GM12878 (cell line): ENCODE measurements at regions not wholly inside any gene's neighbourhood (a gene's known extent, or its start where the extent isn't known, plus 50 kb on each side); places are given as distances from the start of the nearest gene placed in this dataset.

Experiments
- ATAC-seq: fragments of 200-7000 bp; cut with Tn5 transposase; 3 replicates; pipeline ENCODE4 v1.9.1; 2020; ENCODE audit warnings: mild to moderate bottlenecking, moderate library complexity
- BruUV-seq: library from RNA; stranded (reverse); fragments of 400-500 nt; replicated peaks from 2 replicates; lab custom pipeline; 2021; lab: Mats Ljungman, UMichigan
- CTCF ChIA-PET: fragments of 300-600 bp; sonication (Branson Sonifier 250); formaldehyde crosslinking; extraction: SDS; loops from one replicate; lab custom pipeline; 2021; ENCODE audit warnings: inconsistent platforms; lab: Yijun Ruan, JAX
- POLR2A ChIA-PET: fragments of 350-600 bp; formaldehyde crosslinking; extraction: SDS; loops from one replicate; lab custom pipeline; 2021; ENCODE audit warnings: inconsistent platforms; lab: Charles Lee
- RAD21 ChIA-PET: fragments of 300-600 bp; sonication (Branson Sonifier 250); formaldehyde crosslinking; loops from one replicate; lab custom pipeline; 2023; ENCODE audit warnings: antibody characterized with exemption; ENCODE audit not compliant: unreplicated experiment; lab: Charles Lee
- SMC1A ChIA-PET: fragments of 300-600 bp; sonication (Branson Sonifier 250); formaldehyde crosslinking; loops from one replicate; lab custom pipeline; 2023; ENCODE audit not compliant: unreplicated experiment, uncharacterized antibody; lab: Charles Lee
- DNase-seq: peaks from one replicate; pipeline ENCODE4 v3.0.0-alpha.2; 2011; ENCODE audit warnings: low read depth, low spot score
- FAIRE-seq: peaks from 3 replicates; lab custom pipeline; 2011; peaks lifted over from hg19 to GRCh38; lab: Jason Lieb, UNC
- H2AFZ ChIP-seq: 2 replicates; pipeline ENCODE4 v1.6.0; 2011; ENCODE audit warnings: low read depth, low read length, control low read depth; ENCODE audit not compliant: control insufficient read depth
- H3K27ac ChIP-seq: 2 replicates; pipeline ENCODE4 v1.5.1; 2011; ENCODE audit warnings: control low read depth; ENCODE audit not compliant: control insufficient read depth, insufficient read depth
- H3K27me3 ChIP-seq, 2 experiments: replicated peaks in 1 of 2; 2 replicates each; pipeline versions ENCODE4 v1.6.0 to v1.6.1; 2011; ENCODE audit warnings: low read length in 1 of 2; ENCODE audit not compliant: control insufficient read depth in 2 of 2, insufficient read depth in 2 of 2
- H3K36me3 ChIP-seq, 2 experiments: 2 replicates each; pipeline ENCODE4 v1.5.1; 2011; ENCODE audit warnings: low read length in 1 of 2; ENCODE audit not compliant: control insufficient read depth in 2 of 2, insufficient read depth in 2 of 2
- H3K4me1 ChIP-seq: 2 replicates; pipeline ENCODE4 v1.6.1; 2011; ENCODE audit warnings: mild to moderate bottlenecking, low read length, moderate library complexity, mixed read lengths; ENCODE audit not compliant: control insufficient read depth, insufficient read depth
- H3K4me2 ChIP-seq: 2 replicates; pipeline ENCODE4 v1.6.0; 2011; ENCODE audit warnings: control low read depth; ENCODE audit not compliant: control insufficient read depth, insufficient read depth
- H3K4me3 ChIP-seq: fragments of 200-600 bp; sonication (generic); 2 replicates; pipeline ENCODE4 v1.5.1; 2016
- H3K79me2 ChIP-seq: 2 replicates; pipeline ENCODE4 v1.6.0; 2011; ENCODE audit warnings: low read length; ENCODE audit not compliant: control insufficient read depth, insufficient read depth
- H3K9ac ChIP-seq: 2 replicates; pipeline ENCODE4 v1.8.0; 2011; ENCODE audit warnings: low read length, control low read depth, mixed read lengths; ENCODE audit not compliant: control insufficient read depth, insufficient read depth
- H3K9me3 ChIP-seq: replicated peaks from 3 replicates; pipeline ENCODE4 v1.5.1; 2011; ENCODE audit warnings: mild to moderate bottlenecking, low read length; ENCODE audit not compliant: control insufficient read depth, insufficient read depth
- H4K20me1 ChIP-seq: 2 replicates; pipeline ENCODE4 v1.6.0; 2011; ENCODE audit not compliant: control insufficient read depth, insufficient read depth
- CHD1 ChIP-seq: IDR thresholded peaks from 2 replicates; pipeline ENCODE4 v1.6.1; 2012; ENCODE audit warnings: low read depth, low read length, improper control_type of control experiment
- CTCF ChIP-seq, 3 experiments: IDR thresholded peaks in 2 of 3; conservative IDR thresholded peaks in 1 of 3; 2 replicates each; pipeline ENCODE4 v1.5.1; 2011; ENCODE audit warnings: low read depth in 3 of 3, low read length in 3 of 3, mild to moderate bottlenecking in 3 of 3, control low read depth in 2 of 3, moderate library complexity in 2 of 3, inconsistent platforms in 1 of 3, mixed read lengths in 1 of 3; ENCODE audit not compliant: control insufficient read depth in 2 of 3, insufficient read depth in 1 of 3; ENCODE audit errors: extremely low read depth in 1 of 3
- EP300 ChIP-seq, 2 experiments: fragments of 150-350 bp in 1 of 2; IDR thresholded peaks; 2 replicates each; pipeline ENCODE4 v1.6.1; 2011 to 2012; ENCODE audit warnings: low read depth in 2 of 2, low read length in 2 of 2, borderline replicate concordance in 1 of 2, improper control_type of control experiment in 1 of 2, inconsistent platforms in 1 of 2; ENCODE audit not compliant: control insufficient read depth in 1 of 2
- HDAC6 ChIP-seq: fragments of 200-600 bp; sonication (generic); IDR thresholded peaks from one replicate; pipeline ENCODE4 v1.8.0; 2017; ENCODE audit warnings: antibody characterized with exemption; ENCODE audit not compliant: unreplicated experiment
- NBN ChIP-seq: fragments of 450-650 bp; IDR thresholded peaks from 2 replicates; pipeline ENCODE4 v1.6.1; 2016
- NFXL1 ChIP-seq: fragments of 450-650 bp; IDR thresholded peaks from 2 replicates; pipeline ENCODE4 v1.6.1; 2017; ENCODE audit warnings: antibody characterized with exemption, mild to moderate bottlenecking, borderline replicate concordance
- WGBS: methylation state at CpG from one replicate; pipeline ENCODE4 v1.1.6; 2016; ENCODE audit warnings: low lambda C conversion rate; ENCODE audit not compliant: insufficient replicate concordance, insufficient coverage; ENCODE audit errors: missing lambda C conversion rate; 5-methylcytosine and 5-hydroxymethylcytosine counted together
- in situ Hi-C: fragments of 300-500 bp; cut with MboI; formaldehyde crosslinking; loops from 9 replicates; pipeline ENCODE4 v1.14.3; 2018; ENCODE audit warnings: mixed read lengths
- intact Hi-C: fragments of 100-400 bp; cut with micrococcal nuclease; formaldehyde crosslinking; loops from one replicate; pipeline ENCODE4 v1.14.2; 2022; ENCODE audit not compliant: unreplicated experiment

GRCh38 chr20:6966721-6967120, 199.2 kb downstream of the BMP2 start:
- no peak for ATAC-seq
- WGBS = 0% methylated on average over 1 of the region's 1 CpG
- H3K9ac ChIP-seq = no peak overlapping the region
- no peaks in the 10 kb centered on the region for H3K4me1 ChIP-seq
- H3K27me3 ChIP-seq = no peaks in the 10 kb centered on the region
- no peaks in the 10 kb centered on the region for H3K79me2 ChIP-seq
- POLR2A ChIA-PET = no interaction called here
- RAD21 ChIA-PET = interaction anchor here (0.7 to 1.7 kb wide), 3 partner anchors 7 to 52 kb away, joined by 3 to 4 read pairs (median 3); no protein-coding TSS in a partner anchor
- intact Hi-C loops (no loop called here), in situ Hi-C loops (no loop called here)
- H4K20me1 ChIP-seq = no peaks in the 10 kb centered on the region
- no peak for FAIRE-seq
- H3K4me2 ChIP-seq = no peak overlapping the region
- no peak overlapping the region for H2AFZ ChIP-seq
- DNase-seq = no peak
- SMC1A ChIA-PET = interaction anchor here (0.7 to 1.4 kb wide), 5 partner anchors 21 to 140 kb away, joined by 3 to 4 read pairs (median 3); no protein-coding TSS in a partner anchor
- no peaks in the 10 kb centered on the region for H3K36me3 ChIP-seq
- no TSS peak for BruUV-seq
- TF ChIP-seq CHD1 (no peak), NFXL1 (no peak), HDAC6 (no peak), EP300 (IDR thresholded peaks at IDR 0.05; ENCODE audit: borderline replicate concordance in 1 of 2, control insufficient read depth in 1 of 2, low read depth in 2 of 2, low read length in 2 of 2) (no peak)
- CTCF ChIA-PET = interaction anchor here (1.2 kb wide), 1 partner anchor 31 kb away, joined by 3 read pairs; no protein-coding TSS in a partner anchor
- no peak overlapping the region for H3K27ac ChIP-seq
- H3K4me3 ChIP-seq = no peak overlapping the region
- no peaks in the 10 kb centered on the region for H3K9me3 ChIP-seq

- ChIA-PET CTCF (interaction anchor here (0.6 to 1.1 kb wide), 3 partner anchors 9 to 309 kb away, joined by 3 to 4 read pairs (median 3); no protein-coding TSS in a partner anchor), POLR2A (interaction anchor here (1.1 to 1.9 kb wide), 2 partner anchors 19 to 20 kb away, joined by 3 to 6 read pairs; no protein-coding TSS in a partner anchor), SMC1A (interaction anchor here (0.5 to 2.4 kb wide), 9 partner anchors 14 to 224 kb away, joined by 3 to 5 read pairs (median 4); no protein-coding TSS in a partner anchor), RAD21 (interaction anchor here (1.2 to 1.7 kb wide), 3 partner anchors 19 to 135 kb away, joined by 3 to 5 read pairs (median 4); no protein-coding TSS in a partner anchor)
- Histone ChIP-seq H3K36me3 (no peaks in the 10 kb centered on the region), H2AFZ (no peak overlapping the region), H3K79me2 (no peaks in the 10 kb centered on the region), H3K4me3 (no peak overlapping the region), H4K20me1 (no peaks in the 10 kb centered on the region), H3K4me1 (no peaks in the 10 kb centered on the region), H3K9me3 (no peaks in the 10 kb centered on the region), H3K27ac (no peak overlapping the region), H3K9ac (no peak overlapping the region), H3K27me3 (no peaks in the 10 kb centered on the region), H3K4me2 (no peak overlapping the region)
- FAIRE-seq = no peak
- BruUV-seq = no TSS peak
- no peak for DNase-seq
- ATAC-seq = peak; percentile 37
- WGBS = 29% methylated on average over 1 of the region's 1 CpG
- intact Hi-C loops = no loop called here
- in situ Hi-C loops = no loop called here
- TF ChIP-seq CTCF (IDR thresholded peaks at IDR 0.05 in 2 of 3, conservative IDR thresholded peaks at IDR 0.05 in 1 of 3; ENCODE audit: control insufficient read depth in 2 of 3, extremely low read depth in 1 of 3, insufficient read depth in 1 of 3, low read depth in 3 of 3, low read length in 3 of 3) (no peak), NBN (0 out of 2 replicates have a peak, but pooled peaks have one; percentile 23)
Measured at GRCh38 chr20:6974838-6975237, 207.4 kb downstream of the BMP2 start.
